ACC112 (cell line): ENCODE measurements at regions not wholly inside any gene's neighbourhood (a gene's known extent, or its start where the extent isn't known, plus 50 kb on each side); places are given as distances from the start of the nearest gene placed in this dataset.

Experiments used
- H2AFZ ChIP-seq: fragments of 200-600 bp; sonication (generic); one replicate; pipeline ENCODE4 v1.6.0; 2017; ENCODE audit warnings: antibody characterized with exemption, low read length; ENCODE audit not compliant: unreplicated experiment
- H3K27ac ChIP-seq: fragments of 200-600 bp; sonication (generic); 2 replicates; pipeline ENCODE4 v1.5.1; 2014; ENCODE audit warnings: low read depth, mild to moderate bottlenecking, antibody characterized with exemption, low read length, moderate library complexity
- H3K27me3 ChIP-seq: fragments of 200-600 bp; sonication (generic); 2 replicates; pipeline ENCODE4 v1.6.1; 2014; ENCODE audit warnings: mild to moderate bottlenecking, antibody characterized with exemption, low read length, moderate library complexity, mixed read lengths; ENCODE audit not compliant: insufficient read depth
- H3K36me3 ChIP-seq: fragments of 200-600 bp; sonication (generic); 2 replicates; pipeline ENCODE4 v1.6.1; 2016; ENCODE audit warnings: mild to moderate bottlenecking, antibody characterized with exemption, low read length, moderate library complexity, mixed read lengths; ENCODE audit not compliant: insufficient read depth
- H3K4me1 ChIP-seq: fragments of 200-600 bp; sonication (generic); one replicate; pipeline ENCODE4 v1.6.1; 2016; ENCODE audit warnings: low read length, mixed read lengths; ENCODE audit not compliant: insufficient read depth, unreplicated experiment, control insufficient read depth
- H3K4me3 ChIP-seq: fragments of 200-600 bp; sonication (generic); 2 replicates; pipeline ENCODE4 v1.5.1; 2014; ENCODE audit warnings: mild to moderate bottlenecking, low read depth, low read length
- H3K79me2 ChIP-seq: fragments of 200-600 bp; sonication (generic); one replicate; pipeline ENCODE4 v1.6.0; 2016; ENCODE audit warnings: low read length; ENCODE audit not compliant: control insufficient read depth, unreplicated experiment, insufficient read depth

- no peak overlapping the region for H3K4me3 ChIP-seq
- no peaks in the 10 kb centered on the region for H3K36me3 ChIP-seq
- H2AFZ ChIP-seq = no peak overlapping the region
- no peaks in the 10 kb centered on the region for H3K79me2 ChIP-seq
- no peaks in the 10 kb centered on the region for H3K4me1 ChIP-seq
- H3K27me3 ChIP-seq = no peaks in the 10 kb centered on the region
- H3K27ac ChIP-seq = no peak overlapping the region
Observed at GRCh38 chr3:168730073-168730472, 634.3 kb upstream of the GOLIM4 start.

- H3K27me3 ChIP-seq = 0 out of 2 replicates have a peak, but pooled peaks cover 4% of the 10 kb centered on the region
- no peak overlapping the region for H2AFZ ChIP-seq
Observed at GRCh38 chr3:168722091-168722490, 626.4 kb upstream of the GOLIM4 start.

GRCh38 chr3:168714609-168715240, 619.0 kb upstream of the GOLIM4 start:
- H3K4me3 ChIP-seq = no peak overlapping the region
- no peaks in the 10 kb centered on the region for H3K36me3 ChIP-seq
- no peaks in the 10 kb centered on the region for H3K4me1 ChIP-seq
- no peak overlapping the region for H3K27ac ChIP-seq
- H3K79me2 ChIP-seq = no peaks in the 10 kb centered on the region
- H2AFZ ChIP-seq = no peak overlapping the region
- peaks cover 6% of the 10 kb centered on the region; the same call in 1 of the 2 replicates for H3K27me3 ChIP-seq

More at GRCh38 chr3:168722091-168722490, 626.4 kb upstream of the GOLIM4 start:
- Histone ChIP-seq H3K4me3 (no peak overlapping the region), H3K79me2 (no peaks in the 10 kb centered on the region), H3K4me1 (no peaks in the 10 kb centered on the region), H3K36me3 (no peaks in the 10 kb centered on the region), H3K27ac (no peak overlapping the region)

- Histone ChIP-seq H3K4me1 (no peaks in the 10 kb centered on the region), H3K79me2 (no peaks in the 10 kb centered on the region), H2AFZ (no peak overlapping the region), H3K36me3 (no peaks in the 10 kb centered on the region), H3K4me3 (no peak overlapping the region), H3K27ac (no peak overlapping the region), H3K27me3 (0 out of 2 replicates have a peak, but pooled peaks cover 5% of the 10 kb centered on the region)
Observed at GRCh38 chr3:168709073-168709472, 613.3 kb upstream of the GOLIM4 start.

- no peaks in the 10 kb centered on the region for H3K36me3 ChIP-seq
- H3K79me2 ChIP-seq = no peaks in the 10 kb centered on the region
- H3K27ac ChIP-seq = no peak overlapping the region
- H3K4me3 ChIP-seq = no peak overlapping the region
- H3K4me1 ChIP-seq = no peaks in the 10 kb centered on the region
- H2AFZ ChIP-seq = no peak overlapping the region
- H3K27me3 ChIP-seq = 0 out of 2 replicates have a peak, but pooled peaks cover 5% of the 10 kb centered on the region
Observed at GRCh38 chr3:168707900-168708299, 612.2 kb upstream of the GOLIM4 start.

GRCh38 chr3:168705412-168705811, 609.7 kb upstream of the GOLIM4 start:
- Histone ChIP-seq H3K4me3 (no peak overlapping the region), H3K36me3 (no peaks in the 10 kb centered on the region), H3K27me3 (0 out of 2 replicates have a peak, but pooled peaks cover 5% of the 10 kb centered on the region), H3K79me2 (no peaks in the 10 kb centered on the region), H3K4me1 (no peaks in the 10 kb centered on the region), H2AFZ (no peak overlapping the region), H3K27ac (no peak overlapping the region)

- no peaks in the 10 kb centered on the region for H3K79me2 ChIP-seq
- H3K4me1 ChIP-seq = no peaks in the 10 kb centered on the region
- no peak overlapping the region for H3K27ac ChIP-seq
- H3K27me3 ChIP-seq = no peaks in the 10 kb centered on the region; the same call in 1 of the 2 replicates
- no peak overlapping the region for H3K4me3 ChIP-seq
- no peaks in the 10 kb centered on the region for H3K36me3 ChIP-seq
- no peak overlapping the region for H2AFZ ChIP-seq
Observed at GRCh38 chr3:168696051-168696450, 600.3 kb upstream of the GOLIM4 start.

- Histone ChIP-seq H3K27ac (no peak overlapping the region), H3K4me1 (no peaks in the 10 kb centered on the region), H3K4me3 (no peak overlapping the region), H3K79me2 (no peaks in the 10 kb centered on the region), H3K27me3 (no peaks in the 10 kb centered on the region; the same call in 1 of the 2 replicates), H3K36me3 (no peaks in the 10 kb centered on the region), H2AFZ (no peak overlapping the region)
Observed at GRCh38 chr3:168693870-168694269, 598.1 kb upstream of the GOLIM4 start.

- Histone ChIP-seq H3K27me3 (no peaks in the 10 kb centered on the region), H3K4me3 (no peak overlapping the region), H3K27ac (no peak overlapping the region), H3K4me1 (no peaks in the 10 kb centered on the region), H3K36me3 (no peaks in the 10 kb centered on the region), H3K79me2 (no peaks in the 10 kb centered on the region), H2AFZ (no peak overlapping the region)
Observed at GRCh38 chr3:168688267-168688666, 592.5 kb upstream of the GOLIM4 start.

- Histone ChIP-seq H3K4me1 (no peaks in the 10 kb centered on the region), H3K27ac (no peak overlapping the region), H3K79me2 (no peaks in the 10 kb centered on the region), H3K36me3 (no peaks in the 10 kb centered on the region), H2AFZ (no peak overlapping the region), H3K27me3 (no peaks in the 10 kb centered on the region), H3K4me3 (no peak overlapping the region)
Observed at GRCh38 chr3:168684519-168684918, 588.8 kb upstream of the GOLIM4 start.

GRCh38 chr3:168678730-168679129, 583.0 kb upstream of the GOLIM4 start:
- Histone ChIP-seq H2AFZ (no peak overlapping the region), H3K4me3 (no peak overlapping the region), H3K36me3 (no peaks in the 10 kb centered on the region), H3K27me3 (no peaks in the 10 kb centered on the region), H3K79me2 (no peaks in the 10 kb centered on the region), H3K27ac (no peak overlapping the region), H3K4me1 (no peaks in the 10 kb centered on the region)
